ENCODE measurements at regions not wholly inside any gene's neighbourhood (a gene's known extent, or its start where the extent isn't known, plus 50 kb on each side); places are given as distances from the start of the nearest gene placed in this dataset.

DNA sequence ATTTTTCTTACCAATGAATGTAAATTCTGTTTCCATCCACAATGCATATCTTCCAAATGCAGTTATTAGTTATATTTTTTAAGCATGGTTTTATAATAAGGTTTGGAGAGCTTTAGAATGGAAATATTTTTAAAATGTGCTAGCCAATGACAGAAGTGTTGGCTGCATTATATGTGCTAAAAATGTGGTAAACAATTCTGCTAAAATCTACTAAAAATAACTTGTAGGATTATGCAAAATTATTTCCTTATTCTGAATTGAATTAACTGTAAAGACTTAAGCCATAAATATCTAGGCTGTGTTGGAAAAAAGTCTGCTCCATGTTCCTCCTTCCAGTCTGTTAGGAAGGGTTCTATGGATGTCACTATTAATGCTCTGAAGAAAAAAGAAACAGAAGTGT, 503.3 kb downstream of the PRR16 start:
- TF ChIP-seq EZH2 (IDR thresholded peaks at IDR 0.05) = no peak
- TF ChIP-seq RAD21 (IDR thresholded peaks at IDR 0.05; ENCODE audit: low read depth) = no peak
- TF ChIP-seq, protein P1, sequence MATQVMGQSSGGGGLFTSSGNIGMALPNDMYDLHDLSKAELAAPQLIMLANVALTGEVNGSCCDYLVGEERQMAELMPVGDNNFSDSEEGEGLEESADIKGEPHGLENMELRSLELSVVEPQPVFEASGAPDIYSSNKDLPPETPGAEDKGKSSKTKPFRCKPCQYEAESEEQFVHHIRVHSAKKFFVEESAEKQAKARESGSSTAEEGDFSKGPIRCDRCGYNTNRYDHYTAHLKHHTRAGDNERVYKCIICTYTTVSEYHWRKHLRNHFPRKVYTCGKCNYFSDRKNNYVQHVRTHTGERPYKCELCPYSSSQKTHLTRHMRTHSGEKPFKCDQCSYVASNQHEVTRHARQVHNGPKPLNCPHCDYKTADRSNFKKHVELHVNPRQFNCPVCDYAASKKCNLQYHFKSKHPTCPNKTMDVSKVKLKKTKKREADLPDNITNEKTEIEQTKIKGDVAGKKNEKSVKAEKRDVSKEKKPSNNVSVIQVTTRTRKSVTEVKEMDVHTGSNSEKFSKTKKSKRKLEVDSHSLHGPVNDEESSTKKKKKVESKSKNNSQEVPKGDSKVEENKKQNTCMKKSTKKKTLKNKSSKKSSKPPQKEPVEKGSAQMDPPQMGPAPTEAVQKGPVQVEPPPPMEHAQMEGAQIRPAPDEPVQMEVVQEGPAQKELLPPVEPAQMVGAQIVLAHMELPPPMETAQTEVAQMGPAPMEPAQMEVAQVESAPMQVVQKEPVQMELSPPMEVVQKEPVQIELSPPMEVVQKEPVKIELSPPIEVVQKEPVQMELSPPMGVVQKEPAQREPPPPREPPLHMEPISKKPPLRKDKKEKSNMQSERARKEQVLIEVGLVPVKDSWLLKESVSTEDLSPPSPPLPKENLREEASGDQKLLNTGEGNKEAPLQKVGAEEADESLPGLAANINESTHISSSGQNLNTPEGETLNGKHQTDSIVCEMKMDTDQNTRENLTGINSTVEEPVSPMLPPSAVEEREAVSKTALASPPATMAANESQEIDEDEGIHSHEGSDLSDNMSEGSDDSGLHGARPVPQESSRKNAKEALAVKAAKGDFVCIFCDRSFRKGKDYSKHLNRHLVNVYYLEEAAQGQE (IDR thresholded peaks at IDR 0.05; ENCODE audit: low read depth) = no peak

All from HCT116 (cell line).